HL-60 (cell line): ENCODE measurements at regions not wholly inside any gene's neighbourhood (a gene's known extent, or its start where the extent isn't known, plus 50 kb on each side); places are given as distances from the start of the nearest gene placed in this dataset.
"Not testable (repeated sequence)": the region's sequence is repeated elsewhere in the genome, so short reads cannot be mapped to it uniquely, and the experiment has no call there.

ENCODE experiments used
- GABPA ChIP-seq: IDR thresholded peaks from 2 replicates; pipeline ENCODE4 v1.6.1; 2012; ENCODE audit warnings: low read depth
- POLR2AphosphoS5 ChIP-seq: IDR thresholded peaks from 2 replicates; pipeline ENCODE4 v1.6.1; 2012; ENCODE audit warnings: low read depth
- SPI1 ChIP-seq: IDR thresholded peaks from 2 replicates; pipeline ENCODE4 v1.6.1; 2012; ENCODE audit warnings: low read depth, mild to moderate bottlenecking, borderline replicate concordance
- TF ChIP-seq, protein P1 (sequence below): IDR thresholded peaks from one replicate; pipeline ENCODE4 v1.5.1; 2011; ENCODE audit warnings: low read length, control low read depth, inconsistent platforms; ENCODE audit not compliant: insufficient read depth
- TF ChIP-seq, protein P2 (sequence below): IDR thresholded peaks from 2 replicates; pipeline ENCODE4 v1.6.1; 2012; ENCODE audit warnings: low read depth; ENCODE audit not compliant: insufficient replicate concordance

DNA sequence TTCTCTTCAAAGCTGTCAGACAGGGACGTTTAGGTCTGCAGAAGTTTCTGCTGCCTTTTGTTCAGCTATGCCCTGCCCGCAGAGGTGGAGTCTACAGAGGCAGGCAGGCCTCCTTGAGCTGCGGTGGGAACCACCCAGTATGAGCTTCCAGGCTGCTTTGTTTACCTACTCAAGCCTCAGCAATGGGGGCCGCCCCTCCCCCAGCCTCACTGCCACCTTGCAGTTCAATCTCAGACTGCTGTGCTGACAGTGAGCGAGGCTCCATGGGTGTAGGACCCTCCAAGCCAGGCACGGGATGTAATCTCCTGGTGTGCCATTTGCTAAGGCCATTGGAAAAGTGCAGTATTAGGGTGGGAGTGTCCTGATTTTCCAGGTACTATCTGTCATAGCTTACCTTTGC is 153.5 kb upstream of the GMNC start:
- TF ChIP-seq, protein P1, sequence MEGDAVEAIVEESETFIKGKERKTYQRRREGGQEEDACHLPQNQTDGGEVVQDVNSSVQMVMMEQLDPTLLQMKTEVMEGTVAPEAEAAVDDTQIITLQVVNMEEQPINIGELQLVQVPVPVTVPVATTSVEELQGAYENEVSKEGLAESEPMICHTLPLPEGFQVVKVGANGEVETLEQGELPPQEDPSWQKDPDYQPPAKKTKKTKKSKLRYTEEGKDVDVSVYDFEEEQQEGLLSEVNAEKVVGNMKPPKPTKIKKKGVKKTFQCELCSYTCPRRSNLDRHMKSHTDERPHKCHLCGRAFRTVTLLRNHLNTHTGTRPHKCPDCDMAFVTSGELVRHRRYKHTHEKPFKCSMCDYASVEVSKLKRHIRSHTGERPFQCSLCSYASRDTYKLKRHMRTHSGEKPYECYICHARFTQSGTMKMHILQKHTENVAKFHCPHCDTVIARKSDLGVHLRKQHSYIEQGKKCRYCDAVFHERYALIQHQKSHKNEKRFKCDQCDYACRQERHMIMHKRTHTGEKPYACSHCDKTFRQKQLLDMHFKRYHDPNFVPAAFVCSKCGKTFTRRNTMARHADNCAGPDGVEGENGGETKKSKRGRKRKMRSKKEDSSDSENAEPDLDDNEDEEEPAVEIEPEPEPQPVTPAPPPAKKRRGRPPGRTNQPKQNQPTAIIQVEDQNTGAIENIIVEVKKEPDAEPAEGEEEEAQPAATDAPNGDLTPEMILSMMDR = not testable (repeated sequence)
- TF ChIP-seq, protein P2, sequence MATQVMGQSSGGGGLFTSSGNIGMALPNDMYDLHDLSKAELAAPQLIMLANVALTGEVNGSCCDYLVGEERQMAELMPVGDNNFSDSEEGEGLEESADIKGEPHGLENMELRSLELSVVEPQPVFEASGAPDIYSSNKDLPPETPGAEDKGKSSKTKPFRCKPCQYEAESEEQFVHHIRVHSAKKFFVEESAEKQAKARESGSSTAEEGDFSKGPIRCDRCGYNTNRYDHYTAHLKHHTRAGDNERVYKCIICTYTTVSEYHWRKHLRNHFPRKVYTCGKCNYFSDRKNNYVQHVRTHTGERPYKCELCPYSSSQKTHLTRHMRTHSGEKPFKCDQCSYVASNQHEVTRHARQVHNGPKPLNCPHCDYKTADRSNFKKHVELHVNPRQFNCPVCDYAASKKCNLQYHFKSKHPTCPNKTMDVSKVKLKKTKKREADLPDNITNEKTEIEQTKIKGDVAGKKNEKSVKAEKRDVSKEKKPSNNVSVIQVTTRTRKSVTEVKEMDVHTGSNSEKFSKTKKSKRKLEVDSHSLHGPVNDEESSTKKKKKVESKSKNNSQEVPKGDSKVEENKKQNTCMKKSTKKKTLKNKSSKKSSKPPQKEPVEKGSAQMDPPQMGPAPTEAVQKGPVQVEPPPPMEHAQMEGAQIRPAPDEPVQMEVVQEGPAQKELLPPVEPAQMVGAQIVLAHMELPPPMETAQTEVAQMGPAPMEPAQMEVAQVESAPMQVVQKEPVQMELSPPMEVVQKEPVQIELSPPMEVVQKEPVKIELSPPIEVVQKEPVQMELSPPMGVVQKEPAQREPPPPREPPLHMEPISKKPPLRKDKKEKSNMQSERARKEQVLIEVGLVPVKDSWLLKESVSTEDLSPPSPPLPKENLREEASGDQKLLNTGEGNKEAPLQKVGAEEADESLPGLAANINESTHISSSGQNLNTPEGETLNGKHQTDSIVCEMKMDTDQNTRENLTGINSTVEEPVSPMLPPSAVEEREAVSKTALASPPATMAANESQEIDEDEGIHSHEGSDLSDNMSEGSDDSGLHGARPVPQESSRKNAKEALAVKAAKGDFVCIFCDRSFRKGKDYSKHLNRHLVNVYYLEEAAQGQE = not testable (repeated sequence)
- TF ChIP-seq POLR2AphosphoS5, SPI1, GABPA: not testable (repeated sequence)
